Kidney epithelial cell (primary cell): ENCODE measurements at regions not wholly inside any gene's neighbourhood (a gene's known extent, or its start where the extent isn't known, plus 50 kb on each side); places are given as distances from the start of the nearest gene placed in this dataset.
A peak's percentile ranks its signal among the peaks of the same experiment; 100 is the strongest.

Source experiments
- DNase-seq: peaks from one replicate; pipeline ENCODE4 v3.0.0-alpha.2; 2010; ENCODE audit warnings: low read depth
- H3K27me3 ChIP-seq: 2 replicates; pipeline ENCODE4 v1.6.0; 2011; ENCODE audit warnings: low read length; ENCODE audit not compliant: control insufficient read depth, insufficient read depth
- H3K36me3 ChIP-seq: 2 replicates; pipeline ENCODE4 v1.5.1; 2011; ENCODE audit warnings: low read length; ENCODE audit not compliant: control insufficient read depth, insufficient read depth
- H3K4me3 ChIP-seq: 2 replicates; pipeline ENCODE4 v1.5.1; 2011; ENCODE audit warnings: low read depth, mild to moderate bottlenecking, control low read depth, low read length
- TF ChIP-seq, protein P1 (sequence below): IDR thresholded peaks from 2 replicates; pipeline ENCODE4 v1.5.1; 2011; ENCODE audit warnings: mild to moderate bottlenecking, moderate library complexity, low read length, control low read depth, inconsistent platforms; ENCODE audit not compliant: insufficient read depth, poor library complexity, severe bottlenecking

GRCh38 chr14:73787486-73788316, 63.9 kb upstream of the PTGR2 start:
- DNase-seq: no peak
- TF ChIP-seq, protein P1, sequence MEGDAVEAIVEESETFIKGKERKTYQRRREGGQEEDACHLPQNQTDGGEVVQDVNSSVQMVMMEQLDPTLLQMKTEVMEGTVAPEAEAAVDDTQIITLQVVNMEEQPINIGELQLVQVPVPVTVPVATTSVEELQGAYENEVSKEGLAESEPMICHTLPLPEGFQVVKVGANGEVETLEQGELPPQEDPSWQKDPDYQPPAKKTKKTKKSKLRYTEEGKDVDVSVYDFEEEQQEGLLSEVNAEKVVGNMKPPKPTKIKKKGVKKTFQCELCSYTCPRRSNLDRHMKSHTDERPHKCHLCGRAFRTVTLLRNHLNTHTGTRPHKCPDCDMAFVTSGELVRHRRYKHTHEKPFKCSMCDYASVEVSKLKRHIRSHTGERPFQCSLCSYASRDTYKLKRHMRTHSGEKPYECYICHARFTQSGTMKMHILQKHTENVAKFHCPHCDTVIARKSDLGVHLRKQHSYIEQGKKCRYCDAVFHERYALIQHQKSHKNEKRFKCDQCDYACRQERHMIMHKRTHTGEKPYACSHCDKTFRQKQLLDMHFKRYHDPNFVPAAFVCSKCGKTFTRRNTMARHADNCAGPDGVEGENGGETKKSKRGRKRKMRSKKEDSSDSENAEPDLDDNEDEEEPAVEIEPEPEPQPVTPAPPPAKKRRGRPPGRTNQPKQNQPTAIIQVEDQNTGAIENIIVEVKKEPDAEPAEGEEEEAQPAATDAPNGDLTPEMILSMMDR: no peak
- H3K27me3 ChIP-seq: no peaks in the 10 kb centered on the region
- no peaks in the 10 kb centered on the region for H3K36me3 ChIP-seq
- peak overlapping the region; percentile 66 for H3K4me3 ChIP-seq

- no peak for DNase-seq
- Histone ChIP-seq H3K4me3 (peak overlapping the region; percentile 66), H3K27me3 (no peaks in the 10 kb centered on the region), H3K36me3 (no peaks in the 10 kb centered on the region)
- TF ChIP-seq, protein P1: no peak
These were observed 64.8 kb upstream of the PTGR2 start for GRCh38 chr14:73786636-73787485.

- TF ChIP-seq, protein P1: no peak
- no peaks in the 10 kb centered on the region for H3K27me3 ChIP-seq
These were observed 65.6 kb upstream of the PTGR2 start for GRCh38 chr14:73785834-73786635.

DNA sequence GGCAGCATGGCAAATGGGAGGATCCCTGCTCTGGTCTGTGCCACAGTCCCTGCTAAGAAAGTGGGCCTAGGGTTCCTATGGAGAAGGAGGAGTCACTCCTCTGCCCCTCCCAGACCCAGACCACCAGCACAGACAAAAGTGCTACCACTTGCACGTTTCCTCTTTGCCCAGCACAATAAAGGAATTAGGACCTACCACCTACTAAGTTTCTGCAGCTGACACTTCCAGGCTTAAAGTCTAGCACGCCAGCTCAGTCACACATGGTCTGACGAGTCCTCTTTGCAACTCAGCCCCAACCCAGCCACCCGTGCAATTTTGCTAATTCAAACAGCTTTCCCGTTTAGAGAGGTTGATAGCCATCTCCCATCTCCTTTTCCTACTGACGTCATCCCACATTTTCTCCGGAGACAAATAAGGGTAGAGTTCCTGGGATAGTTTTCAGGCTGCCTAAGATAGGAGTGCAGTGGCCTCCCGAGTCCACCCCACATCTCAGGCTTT, 66.2 kb upstream of the PTGR2 start:
- no peaks in the 10 kb centered on the region for H3K36me3 ChIP-seq
- no peaks in the 10 kb centered on the region for H3K27me3 ChIP-seq
- peak; percentile 78 for DNase-seq
- peak overlapping the region; percentile 66 for H3K4me3 ChIP-seq
- TF ChIP-seq, protein P1: no peak

More at GRCh38 chr14:73785834-73786635, 65.6 kb upstream of the PTGR2 start:
- peak; percentile 67 for DNase-seq
- Histone ChIP-seq H3K4me3 (peak overlapping the region; percentile 66), H3K36me3 (no peaks in the 10 kb centered on the region)

DNA sequence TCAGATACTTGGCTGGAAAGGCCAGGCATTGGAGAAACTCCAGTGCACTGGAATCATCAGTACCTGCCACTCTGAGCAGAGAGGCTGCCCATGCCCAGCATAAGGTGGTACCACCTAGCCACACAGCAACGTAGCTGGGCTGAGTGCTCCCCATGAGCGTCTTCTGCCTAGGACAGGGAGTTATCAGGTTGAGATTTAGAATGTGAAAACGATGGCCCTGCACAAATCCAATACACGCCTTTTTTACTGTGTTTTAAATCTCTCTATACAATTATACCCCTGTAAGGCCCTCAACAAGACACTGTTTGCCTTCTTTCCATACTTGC, 66.7 kb upstream of the PTGR2 start:
- DNase-seq: no peak
- no peaks in the 10 kb centered on the region for H3K27me3 ChIP-seq
- H3K36me3 ChIP-seq: no peaks in the 10 kb centered on the region
- H3K4me3 ChIP-seq: peak overlapping the region; percentile 66
- TF ChIP-seq, protein P1: no peak
